AG04450 (cell line): ENCODE measurements at regions not wholly inside any gene's neighbourhood (a gene's known extent, or its start where the extent isn't known, plus 50 kb on each side); places are given as distances from the start of the nearest gene placed in this dataset.
A peak's percentile ranks its signal among the peaks of the same experiment; 100 is the strongest.

Experiments
- CTCF ChIA-PET: fragments of 300-600, 350-600 bp; formaldehyde crosslinking; extraction: SDS; loops from one replicate; lab custom pipeline; 2022; ENCODE audit warnings: antibody characterized with exemption, inconsistent platforms; lab: Charles Lee
- POLR2A ChIA-PET: fragments of 350-600 bp; formaldehyde crosslinking; extraction: SDS; loops from one replicate; lab custom pipeline; 2021; ENCODE audit warnings: antibody characterized with exemption, inconsistent platforms; lab: Yijun Ruan, JAX
- DNase-seq: peaks from one replicate; pipeline ENCODE4 v3.0.0-alpha.2; 2011; ENCODE audit warnings: low read depth, low spot score
- H3K27ac ChIP-seq: one replicate; pipeline ENCODE4 v1.5.1; 2012; ENCODE audit warnings: low read depth, low read length, control low read depth
- H3K27me3 ChIP-seq: one replicate; pipeline ENCODE4 v1.6.0; 2012; ENCODE audit warnings: low read length; ENCODE audit not compliant: control insufficient read depth, insufficient read depth
- H3K4me3 ChIP-seq: 2 replicates; pipeline ENCODE4 v1.5.1; 2011; ENCODE audit warnings: mild to moderate bottlenecking, low read depth, low read length, control low read depth
- H3K9me3 ChIP-seq: 2 replicates; pipeline ENCODE4 v1.5.1; 2012; ENCODE audit warnings: low read length; ENCODE audit not compliant: control insufficient read depth, insufficient read depth
- CTCF ChIP-seq: IDR thresholded peaks from 2 replicates; pipeline ENCODE4 v1.5.1; 2011; ENCODE audit warnings: low read depth, low read length, control low read depth, inconsistent platforms

GRCh38 chr1:214816603-214817002, 213.6 kb downstream of the CENPF start:
- CTCF ChIA-PET: no interaction called here
- Histone ChIP-seq H3K9me3 (no peaks in the 10 kb centered on the region), H3K27ac (no peak overlapping the region), H3K4me3 (no peak overlapping the region), H3K27me3 (no peaks in the 10 kb centered on the region)
- POLR2A ChIA-PET: no interaction called here
- no peak for DNase-seq
- peak; percentile 29; the same call in 1 of the 2 replicates for TF ChIP-seq CTCF

GRCh38 chr1:214823311-214824117, 220.5 kb downstream of the CENPF start:
- no peak for TF ChIP-seq CTCF
- DNase-seq: no peak
- POLR2A ChIA-PET: no interaction called here

GRCh38 chr1:214824763-214825162, 221.8 kb downstream of the CENPF start:
- Histone ChIP-seq H3K4me3 (no peak overlapping the region), H3K27ac (no peak overlapping the region), H3K9me3 (peaks cover 10% of the 10 kb centered on the region), H3K27me3 (no peaks in the 10 kb centered on the region)
- POLR2A ChIA-PET: no interaction called here
- DNase-seq: no peak
- TF ChIP-seq CTCF: no peak
- CTCF ChIA-PET: no interaction called here

More at GRCh38 chr1:214823311-214824117, 220.5 kb downstream of the CENPF start:
- CTCF ChIA-PET: no interaction called here
- Histone ChIP-seq H3K27me3 (no peaks in the 10 kb centered on the region), H3K27ac (no peak overlapping the region), H3K9me3 (peaks cover 10% of the 10 kb centered on the region), H3K4me3 (no peak overlapping the region)

- TF ChIP-seq CTCF: no peak
- no peak overlapping the region for H3K4me3 ChIP-seq
- POLR2A ChIA-PET: no interaction called here
- no peak overlapping the region for H3K27ac ChIP-seq
- H3K27me3 ChIP-seq: no peaks in the 10 kb centered on the region
- no peak for DNase-seq
- peaks cover 10% of the 10 kb centered on the region for H3K9me3 ChIP-seq
- CTCF ChIA-PET: no interaction called here
These were observed 223.6 kb downstream of the CENPF start for GRCh38 chr1:214826619-214827018.

GRCh38 chr1:214827883-214828282, 224.9 kb downstream of the CENPF start:
- H3K4me3 ChIP-seq: no peak overlapping the region
- H3K27ac ChIP-seq: no peak overlapping the region
- no peak for DNase-seq
- TF ChIP-seq CTCF: no peak
- ChIA-PET POLR2A (no interaction called here), CTCF (no interaction called here)
- H3K27me3 ChIP-seq: no peaks in the 10 kb centered on the region
- H3K9me3 ChIP-seq: peaks cover 10% of the 10 kb centered on the region
